Pancreas (tissue), 10 donors: ENCODE measurements at regions not wholly inside any gene's neighbourhood (a gene's known extent, or its start where the extent isn't known, plus 50 kb on each side); places are given as distances from the start of the nearest gene placed in this dataset.

Experiments
- ATAC-seq, 4 donors: fragments of 200-7000 bp; cut with Tn5 transposase; one replicate each; pipeline versions ENCODE4 v1.8.0 to v1.9.1; 2020; ENCODE audit warnings: mild to moderate bottlenecking in 4 of 4, moderate library complexity in 4 of 4
- DNase-seq, 6 donors: peaks; one replicate each; pipeline ENCODE4 v3.0.0-alpha.2; 2020
- FAIRE-seq: peaks from 2 replicates; lab custom pipeline; 2012; peaks lifted over from hg19 to GRCh38; lab: Jason Lieb, UNC
- H3K27ac ChIP-seq, 4 donors: fragments of 200-600 bp; sonication (generic); 1 replicate in 3 of 4; 2 replicates in 1 of 4; pipeline versions ENCODE4 v1.5.0 to v1.8.0; 2020
- H3K27me3 ChIP-seq, 4 donors: fragments of 200-600 bp; one replicate each; pipeline ENCODE4 v1.8.0; 2021
- H3K36me3 ChIP-seq, 3 donors: fragments of 200-600 bp; sonication (generic) in 1 of 3; one replicate each; pipeline versions ENCODE4 v1.5.0 to v1.8.0; 2020 to 2021
- H3K4me1 ChIP-seq, 3 donors: fragments of 200-600 bp; one replicate each; pipeline ENCODE4 v1.8.0; 2021
- H3K4me3 ChIP-seq, 4 donors: fragments of 200-600 bp; sonication (generic) in 2 of 4; one replicate each; pipeline versions ENCODE4 v1.5.0 to v1.8.0; 2020 to 2021
- H3K9me3 ChIP-seq, 4 donors: fragments of 200-600 bp; one replicate each; pipeline ENCODE4 v1.8.0; 2021
- CTCF ChIP-seq, 4 donors: fragments of 200-600 bp; sonication (generic) in 3 of 4; IDR thresholded peaks; one replicate each; pipeline versions ENCODE4 v1.5.0 to v1.8.0; 2021; ENCODE audit warnings: antibody characterized with exemption in 4 of 4
- WGBS, 2 donors: extraction: QIAGEN DNeasy Blood & Tissue Kit; methylation state at CpG; one replicate each; pipeline ENCODE4 v1.1.7; 2013; 5-methylcytosine and 5-hydroxymethylcytosine counted together
- intact Hi-C, 3 donors: fragments of 100-400 bp; cut with DNase I; formaldehyde crosslinking; loops; one replicate each; pipeline versions ENCODE4 v1.11.1 to v1.14.2; 2022
- donor health status: healthy with polysubstance abuse.
- donor health status: DM: no; HTN: no; CAD: no; lungs with moderate emphysema.
- donor health status: DM: no; HTN: no; CAD: no.
- donor health status: control.
- donor health status: control.
- donor health status: Bipolar disorder and iron deficiency.
- donor health status: DM: yes; HTN: yes; CAD: no.
- donor health status: DM: no; HTN: no; CAD: no.
- donor health status: DM: no; HTN: no; CAD: no.
- donor health status: DM: yes; HTN: yes; CAD: no.

GRCh38 chr10:2910656-2911055 lies 156.7 kb upstream of the PFKP start:
- no peak for FAIRE-seq
- Histone ChIP-seq H3K4me3 (no peak overlapping the region), H3K4me1 (no peaks in the 10 kb centered on the region), H3K27me3 (no peaks in the 10 kb centered on the region), H3K27ac (no peak overlapping the region), H3K36me3 (no peaks in the 10 kb centered on the region), H3K9me3 (no peaks in the 10 kb centered on the region)
- TF ChIP-seq CTCF (IDR thresholded peaks at IDR 0.05) = no peak
- ATAC-seq = no peak
- no peak for DNase-seq
- 33 to 34% methylated on average over 3 of the region's 3 CpGs for WGBS, 2 donors
- intact Hi-C loops = no loop called here

- Histone ChIP-seq H3K27ac (no peak overlapping the region), H3K9me3 (no peaks in the 10 kb centered on the region), H3K27me3 (no peaks in the 10 kb centered on the region), H3K36me3 (no peaks in the 10 kb centered on the region), H3K4me3 (no peak overlapping the region), H3K4me1 (no peaks in the 10 kb centered on the region)
- no peak for TF ChIP-seq CTCF (IDR thresholded peaks at IDR 0.05)
- 68% methylated on average over 5 of the region's 5 CpGs for WGBS, 2 donors
- intact Hi-C loops = no loop called here
- no peak for ATAC-seq
- no peak for FAIRE-seq
- no peak for DNase-seq
These were observed 157.4 kb upstream of the PFKP start for GRCh38 chr10:2909921-2910320.

GRCh38 chr10:2908851-2909630 lies 158.3 kb upstream of the PFKP start:
- 57 to 65% methylated on average over 19 of the region's 19 CpGs for WGBS, 2 donors
- H3K36me3 ChIP-seq = no peaks in the 10 kb centered on the region
- H3K9me3 ChIP-seq = no peaks in the 10 kb centered on the region
- no peaks in the 10 kb centered on the region for H3K4me1 ChIP-seq
- no peak for ATAC-seq
- no peak overlapping the region for H3K4me3 ChIP-seq
- TF ChIP-seq CTCF (IDR thresholded peaks at IDR 0.05) = no peak
- intact Hi-C loops = no loop called here
- no peak overlapping the region for H3K27ac ChIP-seq
- H3K27me3 ChIP-seq = no peaks in the 10 kb centered on the region
- DNase-seq = no peak
- no peak for FAIRE-seq

GRCh38 chr10:2906974-2907373 lies 160.4 kb upstream of the PFKP start:
- FAIRE-seq (no peak), DNase-seq (no peak), ATAC-seq (no peak)
- 75 to 82% methylated on average over 2 of the region's 2 CpGs for WGBS, 2 donors
- no peaks in the 10 kb centered on the region for H3K27me3 ChIP-seq
- TF ChIP-seq CTCF (IDR thresholded peaks at IDR 0.05) = no peak
- intact Hi-C loops = no loop called here
- no peaks in the 10 kb centered on the region for H3K9me3 ChIP-seq
- no peak overlapping the region for H3K4me3 ChIP-seq
- H3K36me3 ChIP-seq = no peaks in the 10 kb centered on the region
- H3K27ac ChIP-seq = no peak overlapping the region
- no peaks in the 10 kb centered on the region for H3K4me1 ChIP-seq

DNA sequence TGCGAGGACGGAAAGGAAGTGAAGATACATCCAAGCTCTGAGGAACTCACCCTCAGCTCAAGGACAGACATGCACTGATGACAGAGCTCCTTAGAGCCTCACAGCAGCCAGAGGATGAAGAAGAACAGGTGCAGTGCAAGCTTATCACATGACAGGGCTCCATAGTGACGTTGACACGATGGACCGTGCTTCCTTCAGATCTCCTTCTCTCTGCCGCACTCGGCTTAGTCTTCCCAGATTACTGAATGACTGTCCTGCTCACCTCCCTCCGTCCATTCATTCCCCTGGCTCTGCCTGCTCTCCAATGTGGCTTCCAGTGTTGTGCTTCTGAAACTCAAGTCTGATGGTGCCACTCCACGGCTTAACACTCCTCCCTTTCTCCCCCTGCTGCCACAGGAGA lies 161.5 kb upstream of the PFKP start:
- no peak for FAIRE-seq

More for the DNA sequence above, 161.5 kb upstream of the PFKP start:
- Histone ChIP-seq H3K36me3 (no peaks in the 10 kb centered on the region), H3K9me3 (no peaks in the 10 kb centered on the region), H3K27ac (no peak overlapping the region), H3K27me3 (no peaks in the 10 kb centered on the region), H3K4me1 (no peaks in the 10 kb centered on the region), H3K4me3 (no peak overlapping the region)
- ATAC-seq (no peak), DNase-seq (no peak)
- 63 to 78% methylated on average over 9 of the region's 9 CpGs for WGBS, 2 donors
- intact Hi-C loops = no loop called here
- no peak for TF ChIP-seq CTCF (IDR thresholded peaks at IDR 0.05)
